NCI-H748 (cell line): ENCODE measurements at regions not wholly inside any gene's neighbourhood (a gene's known extent, or its start where the extent isn't known, plus 50 kb on each side); places are given as distances from the start of the nearest gene placed in this dataset.

Source experiments
- DNase-seq: peaks from one replicate; lab custom pipeline; 2025; ENCODE audit not compliant: unreplicated experiment; lab: John Stamatoyannopoulos, UW

DNA sequence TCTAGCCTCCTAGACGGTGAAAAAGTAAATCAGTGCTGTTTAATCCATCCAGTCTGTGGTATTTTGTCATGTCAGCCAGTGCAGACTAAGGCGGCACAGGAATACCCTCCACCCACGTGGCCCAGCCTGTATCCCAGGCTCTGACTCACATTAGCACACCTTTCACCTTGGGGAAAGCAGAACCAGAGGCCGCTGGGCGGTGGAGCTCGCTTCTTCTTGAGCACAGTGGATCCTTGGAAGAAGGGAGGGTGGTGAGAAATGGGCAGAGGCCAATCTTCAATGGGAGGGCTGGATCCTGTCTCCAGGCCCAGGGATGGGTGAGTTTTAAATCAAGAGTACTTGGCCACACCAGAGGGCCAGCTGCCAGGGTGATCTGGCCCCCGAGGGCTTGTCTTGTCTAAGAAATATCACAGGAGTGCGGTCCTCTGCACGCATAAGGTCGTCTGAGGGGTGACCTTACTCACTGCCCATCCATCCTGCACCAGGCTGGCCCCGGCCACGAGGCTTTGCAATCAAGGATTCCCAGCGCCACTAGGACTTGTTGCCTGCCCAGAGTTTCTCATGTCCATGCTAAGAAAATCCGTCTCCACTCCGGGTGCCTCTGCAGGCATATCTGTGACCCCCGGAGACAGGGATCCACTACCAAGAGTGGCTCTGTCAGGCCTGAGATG, 658.5 kb downstream of the BRD1 start:
- no peak for DNase-seq

DNA sequence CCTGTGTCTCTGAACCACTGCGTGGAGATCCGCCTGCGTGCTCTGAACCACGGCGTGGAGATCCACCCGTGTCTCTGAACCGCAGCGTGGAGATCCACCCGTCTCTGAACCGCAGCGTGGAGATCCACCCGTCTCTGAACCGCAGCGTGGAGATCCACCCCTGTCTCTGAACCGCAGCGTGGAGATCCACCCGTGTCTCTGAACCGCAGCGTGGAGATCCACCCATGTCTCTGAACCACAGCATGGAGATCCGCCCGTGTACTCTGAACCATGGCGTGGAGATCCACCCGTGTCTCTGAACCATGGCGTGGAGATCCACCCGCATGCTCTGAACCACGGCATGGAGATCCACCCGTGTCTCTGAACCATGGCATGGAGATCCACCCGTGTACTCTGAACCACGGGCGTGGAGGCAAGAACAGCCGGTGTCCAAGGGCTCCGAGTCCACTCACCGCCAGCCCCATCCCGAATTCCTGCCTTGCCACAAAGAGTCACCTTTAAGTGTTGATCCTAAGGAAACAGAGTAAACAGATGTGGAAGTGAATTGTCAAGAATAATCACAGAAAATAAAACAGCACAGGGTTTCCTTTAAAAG, 659.4 kb downstream of the BRD1 start:
- no peak for DNase-seq

DNA sequence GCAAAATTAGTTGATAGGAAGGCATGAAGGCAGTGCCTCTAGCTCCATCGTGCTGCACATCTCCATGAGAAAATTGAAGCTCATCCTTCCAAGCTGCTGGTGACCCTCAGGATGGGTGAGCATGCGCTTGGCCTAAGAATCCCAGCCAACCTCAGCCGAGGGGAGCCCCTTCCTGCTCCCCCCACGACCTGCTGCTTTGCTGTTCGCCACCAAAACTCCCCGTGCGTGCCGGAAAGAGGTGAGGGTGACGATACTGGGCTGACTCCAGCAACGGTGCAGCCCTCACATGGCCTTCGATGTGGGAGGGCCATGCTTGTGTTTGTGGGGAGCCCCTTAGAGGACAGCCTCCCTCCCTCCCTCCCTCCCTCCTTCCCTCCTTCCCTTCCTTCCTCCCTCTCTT, 660.9 kb downstream of the BRD1 start:
- no peak for DNase-seq

DNA sequence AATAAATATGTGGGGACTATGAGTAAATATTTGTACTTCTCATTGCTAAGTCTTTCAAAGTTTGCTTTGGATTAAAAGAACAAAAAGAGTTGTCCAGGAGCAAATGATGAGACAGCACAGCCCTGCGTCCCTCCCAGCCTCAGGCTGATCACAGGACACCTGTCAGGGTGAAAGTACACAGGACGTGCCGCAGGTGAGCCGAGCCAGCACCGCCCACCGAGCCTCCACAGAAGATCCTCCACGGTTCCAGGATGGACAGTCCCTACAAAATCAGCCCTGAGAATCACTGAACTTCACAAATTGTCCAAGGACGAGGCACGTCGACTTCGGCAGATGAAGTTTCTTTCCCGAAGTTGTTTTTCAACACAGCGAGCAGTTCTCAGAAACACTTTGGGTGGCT, 661.5 kb downstream of the BRD1 start:
- DNase-seq, result no peak

DNA sequence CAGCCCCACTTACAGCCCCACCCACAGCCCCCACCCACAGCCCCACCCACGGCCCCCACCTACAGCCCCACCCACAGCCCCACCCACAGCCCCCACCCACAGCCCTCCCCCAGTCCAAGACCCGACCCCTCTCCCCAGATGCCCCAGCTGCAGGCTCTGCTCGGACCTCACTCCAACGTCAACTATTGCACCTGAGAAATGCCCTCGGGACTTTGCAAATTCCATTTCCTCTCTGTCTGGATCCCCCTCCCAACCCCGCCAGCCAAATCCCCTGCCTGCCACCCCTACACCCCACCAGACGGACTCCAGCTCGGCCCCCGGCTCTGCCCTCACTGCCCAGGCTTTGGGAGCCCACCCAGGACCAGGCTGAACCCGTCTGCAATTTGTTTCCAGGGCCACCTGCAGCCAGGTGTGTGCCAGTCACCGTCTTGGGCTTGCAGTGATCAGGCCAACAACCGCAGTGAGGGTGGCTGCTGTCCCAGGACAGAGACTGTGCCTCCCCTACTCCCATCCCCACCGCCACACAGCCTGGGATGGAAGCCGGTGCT, 662.8 kb downstream of the BRD1 start:
- no peak for DNase-seq

DNA sequence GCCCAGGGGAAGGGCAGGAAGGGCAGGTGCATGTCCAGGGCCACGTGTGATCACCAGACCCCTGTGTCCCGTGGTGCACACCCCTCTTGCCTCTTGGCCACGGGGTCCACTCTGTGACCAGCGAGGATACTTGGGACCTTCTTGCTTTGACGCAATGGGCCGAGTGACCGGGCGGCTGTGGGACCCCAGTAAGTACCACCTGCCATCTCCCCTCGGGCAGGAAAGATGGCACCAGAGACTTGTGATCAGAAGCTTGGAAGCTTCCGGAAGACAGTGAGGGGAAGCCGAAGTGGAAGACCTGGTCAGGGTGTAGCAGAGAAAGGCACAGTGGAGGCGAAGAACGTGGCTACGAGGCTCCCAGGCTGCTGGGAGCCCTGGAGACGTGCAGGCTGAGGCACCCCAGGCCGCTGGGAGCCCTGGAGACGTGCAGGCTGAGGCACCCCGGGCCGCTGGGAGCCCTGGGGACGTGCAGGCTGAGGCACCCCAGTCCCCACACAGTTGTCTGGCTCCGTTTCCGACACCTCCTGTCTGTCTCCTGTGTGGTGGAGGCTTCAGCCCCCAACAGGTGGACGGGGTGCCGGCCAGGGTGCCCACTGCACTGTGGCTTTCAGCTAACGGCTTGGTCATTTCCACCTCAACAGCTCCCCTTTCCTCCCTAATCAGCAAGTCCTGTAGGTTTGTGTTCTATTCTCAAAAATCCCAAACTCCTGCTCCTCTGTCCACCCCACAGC, 663.5 kb downstream of the BRD1 start:
- no peak for DNase-seq

DNA sequence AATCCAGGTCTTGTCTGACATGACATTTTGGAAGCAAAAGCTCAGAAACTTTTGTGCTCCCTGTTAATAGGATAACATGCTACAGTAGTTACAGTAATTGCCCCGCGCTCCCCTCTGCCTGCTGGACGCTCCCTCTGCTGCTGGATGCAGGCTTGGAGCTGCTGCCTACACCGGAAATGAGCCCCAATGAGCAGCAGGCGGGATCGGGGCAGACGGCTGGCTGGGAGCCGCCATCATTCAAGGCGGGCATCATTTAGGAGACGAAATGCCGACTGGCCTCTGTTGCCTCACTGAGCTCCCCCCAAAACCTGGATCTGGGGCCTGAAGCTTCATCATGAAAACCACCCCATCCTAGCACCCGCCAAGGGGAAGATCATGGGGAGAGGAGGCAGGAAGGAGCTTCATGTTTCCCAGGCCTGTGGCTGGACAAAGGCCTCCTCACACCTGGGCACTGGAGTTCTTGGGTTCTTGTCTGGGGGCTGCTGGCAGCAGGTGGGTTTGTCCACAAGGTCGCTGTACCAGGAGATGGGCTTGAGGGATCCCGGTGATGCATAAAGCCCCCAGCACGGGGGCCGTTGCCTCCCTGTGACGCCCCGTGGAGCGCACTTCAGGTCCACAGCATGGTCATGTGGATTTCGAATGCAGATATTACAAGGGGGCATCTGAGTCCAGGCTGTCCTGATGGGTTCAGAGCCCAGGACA, 664.3 kb downstream of the BRD1 start:
- no peak for DNase-seq

DNA sequence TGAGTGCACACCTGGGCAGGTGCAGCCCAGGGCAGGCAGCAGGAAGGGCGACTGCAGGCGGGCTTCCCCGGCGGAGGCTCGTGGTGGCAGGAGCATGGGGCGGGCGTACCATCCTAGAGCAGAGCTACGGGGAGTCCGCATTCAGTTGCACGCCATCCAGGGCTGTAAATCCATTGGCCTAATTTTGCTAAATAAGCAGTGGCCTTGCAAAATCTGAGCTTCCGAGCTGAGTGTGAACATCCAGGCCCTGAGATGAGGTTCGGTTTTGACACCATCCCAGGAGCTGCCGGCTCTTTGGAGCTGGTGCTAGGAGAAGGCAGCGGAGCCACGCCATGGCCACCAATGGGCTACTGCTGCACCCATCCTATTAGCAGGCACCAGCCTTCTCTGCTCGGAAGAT, 664.8 kb downstream of the BRD1 start:
- DNase-seq, result peak; percentile 25

DNA sequence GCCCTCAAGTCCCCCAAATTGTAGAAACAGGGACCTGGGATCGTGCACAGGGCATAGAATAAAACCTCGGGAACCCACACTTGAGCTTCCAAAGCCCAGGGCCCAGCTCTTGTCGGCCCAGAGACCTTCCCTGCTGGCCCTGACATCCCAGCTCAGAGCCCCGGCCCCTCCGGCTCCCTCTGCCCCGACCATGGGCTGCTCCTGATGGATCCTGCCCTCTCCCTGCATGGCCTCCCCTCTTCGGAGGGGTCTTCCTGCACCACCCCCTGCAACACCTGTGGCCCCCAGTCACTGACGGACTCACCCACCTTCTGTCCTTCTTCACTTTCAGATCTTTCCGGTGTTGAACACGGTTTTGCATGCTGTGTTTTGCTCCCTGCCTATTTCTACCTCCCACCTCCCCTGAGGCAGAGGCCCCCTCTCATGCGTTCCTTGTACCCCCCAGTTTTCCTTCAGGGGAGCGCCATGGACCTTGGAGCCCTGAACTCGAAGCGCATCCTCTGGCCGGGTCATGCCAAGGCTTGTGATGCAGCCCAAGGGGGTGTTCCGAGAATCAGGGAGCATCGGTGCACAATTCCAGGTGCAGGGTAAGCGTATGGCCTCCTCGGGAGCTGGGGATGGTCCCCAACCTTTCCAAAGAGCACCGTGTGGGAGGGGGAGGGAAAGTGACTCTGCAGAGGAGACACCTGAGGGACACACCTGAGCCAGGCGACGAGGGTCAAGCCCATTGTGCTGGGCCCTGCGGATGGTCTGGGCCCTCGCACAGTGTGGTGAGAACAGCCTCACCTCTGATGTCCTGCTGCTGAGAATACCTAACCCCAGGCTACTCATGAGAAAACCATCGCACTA, 666.4 kb downstream of the BRD1 start:
- DNase-seq, result no peak

DNA sequence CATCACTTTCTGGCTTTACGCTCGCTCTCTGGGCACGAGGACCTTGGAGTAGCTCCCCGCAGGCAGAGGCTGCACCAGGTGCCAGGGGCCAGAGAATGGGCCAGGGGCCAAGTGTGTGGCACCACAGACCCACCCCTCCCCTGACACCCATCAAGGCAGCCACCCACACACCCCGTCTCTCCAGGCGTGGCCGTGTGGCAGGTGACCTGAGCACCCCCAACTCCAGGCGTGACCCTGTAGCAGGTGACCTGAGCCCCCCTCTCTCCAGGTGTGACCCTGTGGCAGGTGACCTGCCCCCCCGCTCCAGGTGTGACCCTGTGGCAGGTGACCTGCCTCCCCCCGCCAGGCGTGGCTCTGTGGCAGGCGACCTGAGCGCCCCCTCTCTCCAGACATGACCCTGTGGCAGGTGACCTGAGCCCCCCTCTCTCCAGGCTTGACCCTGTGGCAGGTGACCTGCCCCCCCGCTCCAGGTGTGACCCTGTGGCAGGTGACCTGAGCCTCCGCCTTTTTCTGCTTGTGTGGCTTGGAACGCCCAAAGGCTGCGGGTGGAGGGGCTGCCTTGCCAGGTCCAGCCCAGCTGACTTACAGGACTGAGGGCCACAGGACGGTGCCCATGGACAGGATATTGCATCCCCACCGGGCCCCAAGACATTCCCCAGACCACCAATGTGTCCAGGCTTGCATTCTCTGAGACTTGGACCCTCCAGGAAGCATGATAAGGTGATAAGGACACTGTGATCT, 667.2 kb downstream of the BRD1 start:
- DNase-seq, result no peak

DNA sequence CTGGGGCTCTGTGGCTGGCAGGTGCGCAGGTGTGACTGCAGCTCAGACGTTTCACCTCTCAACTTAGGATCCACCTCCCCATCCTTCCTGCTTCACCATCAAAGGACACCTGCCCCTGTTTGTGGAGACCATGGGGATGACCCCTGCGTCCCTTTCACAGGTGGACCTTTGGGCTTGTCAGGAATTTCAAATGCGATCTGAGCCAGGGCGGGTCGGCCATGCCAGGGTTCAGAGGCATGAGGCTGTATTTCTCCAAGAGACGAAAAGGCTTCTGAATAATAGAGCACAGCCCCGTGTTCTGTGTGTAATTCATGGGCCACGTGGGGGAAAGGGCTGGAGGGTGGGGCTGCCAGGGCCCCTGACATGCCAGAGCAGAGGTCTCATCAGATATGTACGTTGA, 668.0 kb downstream of the BRD1 start:
- DNase-seq, result peak; percentile 69

DNA sequence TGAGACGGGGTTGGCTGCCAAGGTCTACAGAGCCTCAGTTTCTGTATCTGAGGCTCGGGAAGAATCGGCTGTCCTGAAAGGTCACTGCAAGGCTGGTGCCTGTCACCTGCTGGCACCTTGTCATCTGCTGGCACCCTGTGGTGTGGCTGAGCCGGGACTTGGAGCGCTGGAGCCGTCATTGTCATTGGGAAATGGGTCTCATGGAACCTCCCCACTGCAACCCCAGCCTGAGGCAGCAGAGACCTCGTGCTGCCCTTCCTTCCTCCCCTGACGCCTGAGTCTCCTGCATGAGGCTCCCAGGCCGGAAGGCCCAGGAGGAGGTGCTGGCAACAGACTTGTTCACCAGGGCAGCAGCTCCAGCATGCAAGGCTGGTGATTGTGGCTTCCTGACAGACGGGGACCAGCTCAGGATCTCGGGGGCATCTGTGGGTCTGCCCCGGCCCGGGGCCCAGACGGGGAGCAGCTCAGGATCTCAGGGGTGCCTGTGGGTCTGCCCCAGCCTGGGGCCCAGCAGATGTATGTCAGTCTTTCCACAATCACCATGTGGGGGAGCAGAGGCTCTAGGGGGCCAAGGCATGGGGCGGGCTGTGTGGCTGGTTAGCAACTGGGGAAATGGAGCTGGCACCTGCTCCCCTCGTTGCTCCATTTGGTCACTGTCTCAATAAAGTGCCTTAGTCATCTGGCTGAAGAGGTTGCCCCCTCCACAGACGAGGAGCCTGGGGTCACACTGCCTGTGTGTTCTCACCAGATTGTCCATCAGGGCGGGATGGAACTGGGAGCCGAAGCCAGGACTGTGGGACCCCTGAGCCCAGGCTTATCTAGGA, 668.7 kb downstream of the BRD1 start:
- no peak for DNase-seq

DNA sequence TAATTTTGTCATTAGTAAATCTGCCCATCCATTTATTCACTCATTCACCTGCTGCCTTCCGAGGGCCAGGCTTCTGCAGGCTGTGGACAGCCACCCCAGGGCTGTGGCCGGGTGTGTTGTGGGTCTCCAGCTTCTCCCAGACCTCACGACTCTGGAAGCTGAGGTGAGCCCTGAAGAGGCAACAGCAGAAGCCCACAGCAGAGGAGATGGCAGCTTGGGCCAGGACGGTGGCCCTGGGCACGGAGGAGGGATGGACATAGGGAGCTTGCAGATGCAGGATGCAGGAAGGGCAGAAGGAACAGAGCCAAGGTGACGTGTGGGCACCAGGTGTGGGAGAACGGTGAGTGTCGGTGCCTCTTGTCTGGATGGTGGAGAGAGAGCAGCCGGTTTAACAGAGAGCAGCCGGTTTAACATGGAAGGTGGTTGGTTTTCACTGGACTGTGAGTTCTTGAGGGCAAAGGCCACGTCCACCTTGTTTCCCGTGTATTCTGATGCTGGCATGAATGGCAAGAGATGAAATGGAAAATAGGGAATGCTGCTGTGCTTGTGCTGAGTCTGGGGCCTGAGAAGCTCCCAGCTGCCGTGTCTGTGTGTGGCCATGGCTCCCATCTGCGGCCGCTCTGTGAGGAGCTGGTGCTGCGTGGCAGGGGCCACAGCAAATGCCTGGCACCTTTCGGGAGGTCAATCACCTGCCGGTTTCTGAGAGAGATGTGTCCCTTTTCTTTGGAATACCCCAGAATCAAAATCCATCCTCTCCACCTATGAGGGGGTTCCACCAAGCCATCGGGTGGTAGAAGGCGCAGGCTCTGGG, 669.9 kb downstream of the BRD1 start:
- peak; percentile 27 for DNase-seq

DNA sequence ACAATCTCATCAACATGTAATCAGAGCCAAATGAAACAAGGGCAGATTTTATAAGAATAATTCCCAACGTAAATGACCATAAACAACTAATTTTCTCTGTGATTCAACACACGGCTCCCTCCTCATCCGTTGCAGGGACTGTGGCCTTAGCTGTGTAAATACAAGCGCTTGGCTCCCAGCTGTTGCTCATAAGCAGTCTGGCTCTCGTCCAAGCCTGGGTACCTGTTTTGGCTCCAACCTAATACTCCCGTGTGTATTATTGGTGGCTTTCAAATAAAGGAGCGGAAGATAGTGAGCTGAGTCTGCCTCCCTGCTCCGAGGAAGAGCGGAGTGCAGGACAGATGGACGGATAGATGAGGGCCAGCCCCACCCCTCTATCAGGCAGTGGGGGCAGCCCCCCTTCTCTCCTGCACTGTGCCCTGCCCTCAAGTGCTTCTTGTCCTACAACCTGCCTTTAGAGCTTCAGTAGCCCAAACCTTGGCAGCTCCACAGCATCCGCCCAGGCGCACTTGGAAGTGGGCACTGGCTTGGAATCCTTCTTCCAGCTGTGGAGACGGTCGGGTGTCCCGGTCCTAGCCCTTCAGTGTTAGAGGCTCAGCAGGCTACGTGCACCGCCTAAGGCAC, 670.9 kb downstream of the BRD1 start:
- DNase-seq, result peak; percentile 100

DNA sequence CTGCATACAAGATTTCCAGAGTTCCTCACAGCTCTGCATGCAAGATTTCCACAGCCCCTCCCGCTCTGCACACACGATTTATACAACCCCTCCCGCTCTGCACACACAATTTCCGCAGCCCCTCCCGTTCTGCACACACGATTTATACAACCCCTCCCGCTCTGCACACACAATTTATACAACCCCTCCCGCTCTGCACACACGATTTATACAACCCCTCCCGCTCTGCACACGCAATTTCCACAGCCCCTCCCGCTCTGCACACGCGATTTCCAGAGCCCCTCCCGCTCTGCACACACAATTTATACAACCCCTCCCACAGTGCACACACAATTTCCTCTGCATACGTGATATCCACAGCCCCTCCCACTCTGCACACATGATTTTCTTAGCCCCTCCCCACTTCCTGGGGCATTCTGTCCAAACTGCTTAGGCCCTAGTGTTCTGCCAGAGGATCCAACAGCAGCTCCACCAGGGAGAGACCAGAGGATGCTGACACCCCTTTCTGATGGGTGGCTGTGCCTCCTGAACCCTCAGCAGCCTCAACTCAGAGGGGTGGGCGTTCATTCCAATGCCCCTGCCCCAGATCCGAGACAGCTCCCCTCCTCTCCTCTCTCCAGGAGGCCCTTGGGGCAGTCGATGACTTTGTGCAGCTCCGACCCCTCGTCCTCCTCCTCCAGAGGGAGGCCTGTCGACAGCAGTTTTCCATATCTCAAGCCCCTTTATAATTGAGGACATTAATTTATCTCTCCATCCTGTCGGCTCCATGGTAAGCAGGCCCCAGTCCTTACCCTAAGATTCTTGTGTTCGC, 671.7 kb downstream of the BRD1 start:
- peak; percentile 92 for DNase-seq

DNA sequence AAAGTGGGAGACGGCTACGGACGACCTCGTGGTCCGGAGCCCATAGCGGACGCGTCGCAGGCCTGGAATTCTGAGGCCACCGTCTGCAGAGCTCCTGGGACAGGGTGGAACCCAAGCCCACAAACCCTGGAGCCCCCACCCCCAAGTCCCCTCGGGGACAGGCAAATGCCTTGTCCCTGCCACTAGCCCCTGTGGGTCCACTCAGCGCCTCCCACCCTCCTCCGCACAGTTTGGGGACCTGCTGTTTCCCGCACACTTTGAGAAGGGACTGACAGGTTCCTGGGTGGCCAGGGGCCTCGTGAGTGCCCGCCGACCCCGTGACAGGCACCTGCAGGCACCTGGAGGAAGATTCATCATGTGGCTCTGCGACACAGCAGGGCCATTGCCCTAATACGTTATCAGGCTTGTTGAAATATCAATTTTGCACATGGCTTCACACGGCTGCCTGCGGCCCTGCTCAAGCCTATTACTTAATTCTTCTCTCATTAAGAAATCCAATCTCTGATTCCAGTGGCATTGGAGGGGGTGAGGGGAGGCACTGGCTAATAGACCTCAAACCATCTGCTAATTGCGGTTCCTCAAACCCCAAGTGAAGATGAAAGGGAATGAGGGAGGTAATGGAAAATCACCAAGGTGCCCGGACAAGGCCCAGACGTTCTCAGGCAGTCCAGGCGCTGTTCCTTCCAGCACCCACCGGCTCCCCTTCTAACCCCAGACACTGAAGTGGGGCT, 672.5 kb downstream of the BRD1 start:
- no peak for DNase-seq
